H1 (cell line): ENCODE measurements at regions not wholly inside any gene's neighbourhood (a gene's known extent, or its start where the extent isn't known, plus 50 kb on each side); places are given as distances from the start of the nearest gene placed in this dataset.

ENCODE experiments used
- CTCF ChIP-seq, 3 experiments: IDR thresholded peaks; 1 replicate in 2 of 3; 2 replicates in 1 of 3; pipeline versions ENCODE4 v1.5.1 to v1.6.1; 2011; ENCODE audit warnings: low read length in 3 of 3, mild to moderate bottlenecking in 3 of 3, inconsistent platforms in 2 of 3, low read depth in 1 of 3, moderate library complexity in 1 of 3; ENCODE audit not compliant: insufficient read depth in 1 of 3; ENCODE audit errors: control extremely low read depth in 1 of 3
- NRF1 ChIP-seq: IDR thresholded peaks from 2 replicates; pipeline ENCODE4 v1.6.1; 2011; ENCODE audit warnings: mild to moderate bottlenecking, low read depth, low read length, improper control_type of control experiment
- RFX5 ChIP-seq: IDR thresholded peaks from 2 replicates; pipeline ENCODE4 v1.6.1; 2011; ENCODE audit warnings: low read depth, low read length, improper control_type of control experiment, borderline replicate concordance
- YY1 ChIP-seq: IDR thresholded peaks from 2 replicates; pipeline ENCODE4 v1.6.1; 2011; ENCODE audit warnings: low read depth, mild to moderate bottlenecking, low read length

GRCh38 chr4:20552004-20552403 lies 148.3 kb upstream of the PACRGL start:
- TF ChIP-seq CTCF (IDR thresholded peaks at IDR 0.05; ENCODE audit: control extremely low read depth in 1 of 3, insufficient read depth in 1 of 3, low read depth in 1 of 3, low read length in 3 of 3) (no peak), YY1 (no peak), RFX5 (no peak), NRF1 (no peak)
